Effector memory CD8-positive, alpha-beta T cell (primary cell): ENCODE measurements at regions not wholly inside any gene's neighbourhood (a gene's known extent, or its start where the extent isn't known, plus 50 kb on each side); places are given as distances from the start of the nearest gene placed in this dataset.

ENCODE experiments used
- ATAC-seq: fragments of 150-1000 bp; cut with Tn5 transposase; replicated peaks from 2 replicates; pipeline ENCODE4 v1.10.0; 2021; ENCODE audit warnings: mild to moderate bottlenecking, moderate library complexity
- DNase-seq, 3 experiments: peaks; one replicate each; pipeline ENCODE4 v3.0.0; 2021
- H3K27ac Mint-ChIP-seq, 2 donors: one replicate each; pipeline ENCODE4 v1.8.0; 2022; ENCODE audit warnings: mild to moderate bottlenecking in 2 of 2, mixed read lengths in 2 of 2, moderate library complexity in 2 of 2
- H3K27me3 Mint-ChIP-seq, 2 donors: one replicate each; pipeline ENCODE4 v1.8.0; 2022; ENCODE audit warnings: mixed read lengths in 2 of 2
- H3K36me3 Mint-ChIP-seq: one replicate; pipeline ENCODE4 v1.8.0; 2022; ENCODE audit warnings: mild to moderate bottlenecking, moderate library complexity, mixed read lengths; ENCODE audit not compliant: insufficient read depth
- H3K4me1 Mint-ChIP-seq, 2 donors: one replicate each; pipeline ENCODE4 v1.8.0; 2022; ENCODE audit warnings: low read depth in 2 of 2, mixed read lengths in 2 of 2
- H3K4me3 Mint-ChIP-seq, 2 donors: one replicate each; pipeline ENCODE4 v1.8.0; 2022; ENCODE audit warnings: mild to moderate bottlenecking in 2 of 2, mixed read lengths in 2 of 2, moderate library complexity in 2 of 2
- H3K9me3 Mint-ChIP-seq, 2 donors: one replicate each; pipeline ENCODE4 v1.8.0; 2022; ENCODE audit warnings: mixed read lengths in 2 of 2

DNA sequence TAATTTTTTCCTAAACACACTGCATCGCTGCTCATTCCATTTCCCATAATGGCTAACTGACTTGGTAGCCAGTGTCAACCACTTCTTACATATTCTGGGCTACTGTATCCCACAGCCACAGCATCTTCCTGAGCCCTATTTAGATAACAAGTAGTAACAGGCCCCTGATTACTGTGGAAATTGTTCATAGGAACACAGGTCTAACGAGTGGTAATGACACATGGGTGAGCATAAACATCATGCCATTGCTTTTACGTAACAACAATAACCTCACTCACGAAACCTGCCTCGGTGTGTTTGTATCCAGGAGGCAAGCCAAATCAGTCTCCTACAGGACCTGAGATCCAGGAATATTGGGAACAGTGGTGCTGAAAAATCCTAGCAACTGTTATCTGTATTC is 438.6 kb downstream of the KLF5 start:
- peaks cover 0 to 5% of the 10 kb centered on the region in 2 donors for H3K27me3 Mint-ChIP-seq
- no peak overlapping the region for H3K4me3 Mint-ChIP-seq
- H3K4me1 Mint-ChIP-seq, result no peaks in the 10 kb centered on the region
- H3K9me3 Mint-ChIP-seq, result no peaks in the 10 kb centered on the region
- no peak overlapping the region for H3K27ac Mint-ChIP-seq
- no peak for ATAC-seq
- DNase-seq, result no peak
- no peaks in the 10 kb centered on the region for H3K36me3 Mint-ChIP-seq

DNA sequence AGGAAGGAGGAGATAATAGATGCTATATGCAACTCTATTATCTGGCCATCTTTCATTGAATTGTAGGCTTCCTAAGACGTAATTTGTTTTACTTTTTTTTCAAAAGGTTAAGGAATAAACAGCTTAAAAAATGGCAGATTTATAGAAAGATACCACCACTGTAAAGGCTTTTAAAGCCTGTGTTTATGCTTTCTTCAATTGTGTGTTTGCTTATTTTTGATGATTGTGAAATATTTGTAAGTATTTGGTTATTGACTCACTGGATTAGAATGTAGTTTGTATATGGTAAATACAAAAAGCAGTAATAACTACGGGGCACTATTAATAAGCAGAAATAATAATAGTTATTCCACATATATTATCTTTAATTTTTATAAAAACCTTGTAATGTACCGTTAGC is 437.9 kb downstream of the KLF5 start:
- Mint-ChIP-seq H3K27ac (no peak overlapping the region), H3K4me3 (no peak overlapping the region), H3K27me3 (peaks cover 0 to 5% of the 10 kb centered on the region in 2 donors), H3K36me3 (no peaks in the 10 kb centered on the region), H3K9me3 (no peaks in the 10 kb centered on the region), H3K4me1 (no peaks in the 10 kb centered on the region)
- ATAC-seq, result no peak
- no peak for DNase-seq

DNA sequence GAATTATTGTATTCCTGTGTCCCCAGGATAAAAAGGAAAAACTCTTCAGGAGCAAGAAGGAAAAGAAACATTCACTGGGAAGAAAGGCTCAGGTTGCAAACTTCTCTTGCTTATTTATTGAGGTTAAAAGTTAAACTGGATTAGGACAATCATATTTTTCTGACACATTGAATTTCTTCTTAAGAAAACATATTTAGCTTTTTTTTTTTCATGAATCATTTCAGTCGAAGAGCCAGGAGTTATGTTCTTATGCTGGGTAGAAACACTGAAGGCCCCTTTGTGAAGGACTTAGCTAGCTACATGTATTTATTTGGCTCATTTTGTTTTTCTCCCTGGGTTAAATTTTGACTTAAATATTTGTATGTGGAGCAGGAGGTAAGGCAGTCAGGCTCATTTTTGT is 434.0 kb downstream of the KLF5 start:
- no peaks in the 10 kb centered on the region for H3K36me3 Mint-ChIP-seq
- no peak overlapping the region for H3K27ac Mint-ChIP-seq
- no peaks in the 10 kb centered on the region for H3K4me1 Mint-ChIP-seq
- no peaks in the 10 kb centered on the region for H3K9me3 Mint-ChIP-seq
- H3K27me3 Mint-ChIP-seq, result no peaks in the 10 kb centered on the region
- ATAC-seq (no peak), DNase-seq (no peak)
- no peak overlapping the region for H3K4me3 Mint-ChIP-seq

DNA sequence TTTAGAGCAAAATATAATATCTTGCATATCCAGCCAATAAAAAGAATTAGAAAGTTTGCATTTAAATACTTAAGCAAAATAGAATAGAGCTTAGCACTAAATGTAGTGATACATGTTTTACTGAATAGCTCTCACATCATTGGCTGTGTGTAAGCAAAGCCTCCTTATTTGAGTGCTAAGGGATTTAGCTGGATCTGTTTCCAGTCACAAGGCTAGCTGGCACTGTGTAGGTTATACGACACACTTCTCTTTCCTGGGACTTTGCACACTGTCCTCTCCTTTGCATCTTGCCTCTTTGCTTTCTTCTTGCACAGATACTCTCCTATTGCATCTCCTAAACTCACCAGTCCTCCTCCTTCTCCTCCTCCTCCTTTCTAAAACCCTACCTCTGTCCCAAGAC is 423.8 kb downstream of the KLF5 start:
- H3K4me3 Mint-ChIP-seq, result no peak overlapping the region
- no peaks in the 10 kb centered on the region for H3K9me3 Mint-ChIP-seq
- H3K27me3 Mint-ChIP-seq, result peaks cover 0 to 12% of the 10 kb centered on the region in 2 donors
- DNase-seq (no peak), ATAC-seq (no peak)
- no peaks in the 10 kb centered on the region for H3K36me3 Mint-ChIP-seq
- H3K27ac Mint-ChIP-seq, result no peak overlapping the region
- H3K4me1 Mint-ChIP-seq, result no peaks in the 10 kb centered on the region

DNA sequence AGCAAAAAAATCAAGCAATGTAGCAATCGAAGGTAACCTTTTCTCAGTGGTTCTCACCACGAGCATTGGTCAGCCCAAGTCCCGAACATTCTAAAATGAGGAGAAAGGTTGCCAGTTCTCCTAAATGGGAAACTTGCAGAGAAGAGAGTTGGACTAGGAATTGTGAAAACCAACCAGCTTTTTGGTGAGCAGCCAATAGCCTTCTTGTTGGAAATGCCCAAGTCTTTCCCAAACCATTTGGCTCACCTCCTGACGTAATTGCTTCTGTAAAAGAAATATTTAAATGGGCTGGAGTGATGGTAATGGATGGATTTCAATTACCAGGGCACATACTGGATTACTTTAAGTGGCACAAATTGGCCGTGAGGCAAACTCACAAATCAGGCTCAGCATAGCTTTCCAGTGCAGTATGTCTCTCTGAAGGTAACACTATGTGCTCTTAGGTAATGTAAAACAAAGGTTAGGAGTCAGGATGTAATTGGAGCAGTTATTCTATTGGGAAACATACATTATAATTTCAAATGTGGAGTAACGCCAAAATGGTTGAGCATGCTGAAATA is 423.2 kb downstream of the KLF5 start:
- H3K36me3 Mint-ChIP-seq, result no peaks in the 10 kb centered on the region
- H3K4me1 Mint-ChIP-seq, result no peaks in the 10 kb centered on the region
- DNase-seq (no peak), ATAC-seq (no peak)
- peaks cover 0 to 16% of the 10 kb centered on the region in 2 donors for H3K27me3 Mint-ChIP-seq
- H3K9me3 Mint-ChIP-seq, result no peaks in the 10 kb centered on the region
- no peak overlapping the region for H3K4me3 Mint-ChIP-seq
- H3K27ac Mint-ChIP-seq, result no peak overlapping the region

DNA sequence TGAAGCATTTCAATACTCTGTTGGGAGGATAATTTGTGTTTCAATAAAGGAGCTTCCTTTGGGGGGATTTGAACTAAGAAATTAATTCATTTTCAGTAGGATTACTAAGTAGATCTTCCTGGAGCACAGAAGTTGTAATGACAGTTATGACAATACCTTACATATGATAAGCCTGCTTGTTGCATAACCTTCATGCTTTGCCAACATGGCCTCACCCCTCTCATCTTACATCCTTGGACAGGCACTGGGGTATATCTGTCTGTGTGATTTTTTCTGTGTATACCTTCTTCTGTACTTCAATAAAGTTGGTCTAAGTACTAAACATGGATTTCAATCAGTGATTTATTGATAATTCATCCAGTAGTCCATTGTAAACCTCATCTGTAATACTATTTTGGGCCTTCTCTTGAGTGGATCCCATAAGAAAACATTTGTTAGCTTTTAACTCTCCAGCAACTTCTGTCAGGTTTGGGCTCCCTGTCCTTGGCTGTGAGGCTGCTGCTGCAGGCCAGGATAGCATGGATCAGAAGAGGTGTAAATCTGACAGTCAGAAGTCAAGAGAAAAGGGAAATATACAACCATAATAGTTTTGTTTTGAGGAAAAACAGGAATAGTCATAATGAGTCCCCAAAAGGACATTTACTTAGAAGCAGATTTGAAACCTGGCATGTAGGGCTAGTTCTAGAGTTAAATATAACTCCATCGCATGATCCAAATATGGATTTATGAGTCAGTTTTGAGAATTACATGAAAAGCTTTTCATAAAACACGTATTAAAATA is 422.2 kb downstream of the KLF5 start:
- no peak for DNase-seq
- Mint-ChIP-seq H3K4me1 (no peaks in the 10 kb centered on the region), H3K27ac (no peak overlapping the region), H3K9me3 (no peaks in the 10 kb centered on the region), H3K27me3 (peaks cover 0 to 17% of the 10 kb centered on the region in 2 donors), H3K36me3 (no peaks in the 10 kb centered on the region), H3K4me3 (no peak overlapping the region)
- no peak for ATAC-seq

DNA sequence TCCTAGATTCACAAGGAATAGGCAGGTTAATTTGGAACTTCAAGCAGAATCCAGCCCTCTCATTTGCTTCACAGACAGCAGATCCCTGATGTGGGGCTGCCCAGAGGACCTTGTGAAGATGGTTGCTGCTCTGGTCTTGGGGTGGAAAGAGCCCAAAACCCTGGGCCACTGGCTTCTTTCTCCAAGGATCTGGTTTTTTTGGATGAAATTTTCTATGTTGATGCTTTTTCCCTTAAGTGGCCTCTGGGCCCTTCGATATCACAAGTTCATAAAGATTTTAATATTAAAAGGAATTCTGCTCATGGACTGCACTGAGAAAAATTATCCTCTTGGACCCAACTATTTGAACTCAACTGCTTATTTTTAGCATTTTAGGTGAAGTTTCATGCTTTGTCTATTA is 421.1 kb downstream of the KLF5 start:
- Mint-ChIP-seq H3K4me3 (no peak overlapping the region), H3K27ac (no peak overlapping the region), H3K36me3 (no peaks in the 10 kb centered on the region), H3K9me3 (no peaks in the 10 kb centered on the region), H3K4me1 (no peaks in the 10 kb centered on the region), H3K27me3 (peaks cover 0 to 17% of the 10 kb centered on the region in 2 donors)
- ATAC-seq (no peak), DNase-seq (no peak)

DNA sequence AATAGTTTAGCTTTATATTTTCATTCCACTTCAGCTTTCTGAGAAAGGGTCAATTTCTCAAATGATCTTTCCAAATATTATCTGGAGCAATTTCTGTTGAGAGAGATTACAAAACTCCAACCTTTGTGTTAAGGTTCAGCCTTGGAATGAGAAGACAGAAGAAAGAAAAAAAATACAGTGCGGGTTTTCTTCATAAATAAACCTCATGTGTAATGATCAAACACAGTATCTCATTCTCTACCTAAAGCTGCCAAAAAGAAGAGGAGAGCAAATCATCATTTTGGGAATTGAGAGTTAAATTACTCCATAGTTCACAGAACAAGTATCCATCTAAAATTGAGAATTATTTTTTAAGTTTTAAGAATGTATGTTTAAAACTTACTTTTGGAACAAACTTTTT is 420.5 kb downstream of the KLF5 start:
- H3K4me1 Mint-ChIP-seq, result no peaks in the 10 kb centered on the region
- H3K27ac Mint-ChIP-seq, result no peak overlapping the region
- H3K36me3 Mint-ChIP-seq, result no peaks in the 10 kb centered on the region
- no peaks in the 10 kb centered on the region for H3K9me3 Mint-ChIP-seq
- no peak overlapping the region for H3K4me3 Mint-ChIP-seq
- DNase-seq, result no peak
- H3K27me3 Mint-ChIP-seq, result peaks cover 0 to 17% of the 10 kb centered on the region in 2 donors
- no peak for ATAC-seq

DNA sequence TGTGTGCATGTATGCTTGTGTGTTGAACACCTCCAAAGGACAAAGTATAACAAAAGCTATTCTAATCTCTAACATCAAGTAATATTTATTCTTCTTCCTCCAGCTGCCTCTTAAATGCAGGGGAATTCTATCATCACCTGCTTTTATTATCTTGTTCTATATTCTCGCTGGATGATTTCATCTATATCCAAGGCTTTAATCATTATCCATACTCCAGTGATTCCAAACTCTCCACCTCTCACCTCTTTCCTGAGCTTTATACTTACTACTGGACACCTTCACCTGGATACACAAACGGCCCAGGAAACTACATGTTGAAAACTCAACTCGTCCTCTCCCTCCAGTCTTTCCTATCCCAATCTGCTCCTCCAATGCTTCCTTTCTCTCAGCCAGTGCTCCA is 418.6 kb downstream of the KLF5 start:
- Mint-ChIP-seq H3K27ac (no peak overlapping the region), H3K36me3 (no peaks in the 10 kb centered on the region), H3K4me1 (no peaks in the 10 kb centered on the region), H3K27me3 (peaks cover 0 to 17% of the 10 kb centered on the region in 2 donors), H3K4me3 (no peak overlapping the region), H3K9me3 (no peaks in the 10 kb centered on the region)
- no peak for ATAC-seq
- no peak for DNase-seq

DNA sequence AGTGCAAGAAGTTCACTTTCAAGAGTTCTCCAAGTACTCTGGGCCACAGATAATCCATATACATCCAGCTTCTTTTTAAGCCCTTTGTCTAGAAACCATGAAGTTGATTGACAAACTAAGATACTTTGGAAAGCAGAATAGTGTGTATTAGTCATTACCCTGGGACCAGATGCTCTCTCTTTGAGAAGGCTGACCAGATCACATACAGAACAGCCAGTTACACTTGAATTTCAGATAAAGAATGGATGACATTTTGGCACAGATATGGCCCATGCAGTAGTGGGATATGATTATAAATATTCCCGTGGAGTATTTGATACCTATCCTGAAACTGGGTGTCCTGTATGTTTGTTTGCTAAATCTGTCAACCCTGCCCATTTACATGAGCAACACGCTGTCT is 414.2 kb downstream of the KLF5 start:
- peaks cover 8 to 10% of the 10 kb centered on the region in 2 donors for H3K27me3 Mint-ChIP-seq
- H3K27ac Mint-ChIP-seq, result no peak overlapping the region
- H3K4me1 Mint-ChIP-seq, result no peaks in the 10 kb centered on the region
- H3K4me3 Mint-ChIP-seq, result no peak overlapping the region
- no peak for DNase-seq
- no peaks in the 10 kb centered on the region for H3K9me3 Mint-ChIP-seq
- no peak for ATAC-seq
- H3K36me3 Mint-ChIP-seq, result no peaks in the 10 kb centered on the region

DNA sequence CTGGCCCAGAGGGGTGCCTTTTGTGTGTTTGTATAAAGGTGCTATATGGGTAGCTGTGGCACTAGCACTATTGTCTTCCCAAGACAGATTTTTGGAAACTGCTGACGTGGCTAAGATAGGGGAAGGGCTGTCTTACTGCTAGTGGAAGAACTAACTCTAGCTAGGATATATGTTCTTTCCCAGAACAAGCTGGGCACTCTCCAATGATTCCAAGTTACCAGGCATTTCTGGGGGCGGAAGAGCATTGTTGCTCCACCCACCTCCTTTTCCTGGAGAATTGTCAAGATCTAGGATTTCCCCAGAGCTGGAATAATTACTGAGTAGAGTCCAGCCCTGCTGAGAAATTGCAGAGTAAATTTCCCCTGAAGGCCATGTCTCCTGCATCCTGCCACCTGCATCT is 408.3 kb downstream of the KLF5 start:
- H3K9me3 Mint-ChIP-seq, result no peaks in the 10 kb centered on the region
- H3K4me1 Mint-ChIP-seq, result no peaks in the 10 kb centered on the region
- DNase-seq, result no peak
- H3K4me3 Mint-ChIP-seq, result no peak overlapping the region
- no peak for ATAC-seq
- no peak overlapping the region for H3K27ac Mint-ChIP-seq
- H3K36me3 Mint-ChIP-seq, result no peaks in the 10 kb centered on the region
- H3K27me3 Mint-ChIP-seq, result peaks cover 0 to 8% of the 10 kb centered on the region in 2 donors

DNA sequence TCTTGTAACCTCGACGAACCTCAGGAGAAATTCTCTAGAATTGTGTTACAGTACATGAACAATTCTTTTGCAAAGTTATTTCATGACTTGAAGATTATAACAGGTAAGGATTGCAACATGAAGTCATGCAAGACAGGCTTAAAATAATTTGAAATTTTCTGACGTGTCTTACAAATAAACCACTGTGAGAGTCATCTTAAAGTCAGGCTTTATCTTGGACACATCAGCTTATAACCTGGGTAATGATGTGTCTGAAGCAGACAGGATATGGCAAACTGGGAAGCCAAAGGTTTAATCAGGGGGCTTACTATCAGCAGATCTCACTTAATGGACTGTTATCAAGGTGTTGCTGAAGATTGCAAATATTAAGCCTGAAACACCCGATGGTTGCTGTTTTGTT is 407.8 kb downstream of the KLF5 start:
- H3K4me1 Mint-ChIP-seq, result no peaks in the 10 kb centered on the region
- DNase-seq, result no peak
- H3K27ac Mint-ChIP-seq, result no peak overlapping the region
- no peaks in the 10 kb centered on the region for H3K9me3 Mint-ChIP-seq
- H3K4me3 Mint-ChIP-seq, result no peak overlapping the region
- H3K27me3 Mint-ChIP-seq, result peaks cover 0 to 8% of the 10 kb centered on the region in 2 donors
- H3K36me3 Mint-ChIP-seq, result no peaks in the 10 kb centered on the region
- no peak for ATAC-seq

DNA sequence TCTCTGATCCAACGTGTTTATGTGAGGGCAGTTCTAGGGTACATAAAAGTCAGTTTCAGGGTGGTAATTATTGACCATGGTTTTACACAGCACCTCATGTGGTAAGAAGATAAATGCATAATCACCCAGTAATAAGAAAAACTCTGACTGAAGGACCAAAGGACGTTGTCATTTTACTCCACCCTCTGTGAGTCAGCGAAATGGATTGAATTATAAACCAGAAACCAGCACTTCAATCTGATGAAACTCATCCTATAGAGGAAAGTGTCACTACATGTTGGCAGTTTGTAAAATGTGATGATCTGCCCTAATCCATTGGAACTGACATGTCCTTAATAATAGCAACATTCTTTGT is 406.8 kb downstream of the KLF5 start:
- DNase-seq (no peak), ATAC-seq (no peak)
- no peak overlapping the region for H3K27ac Mint-ChIP-seq
- H3K9me3 Mint-ChIP-seq, result no peaks in the 10 kb centered on the region
- H3K27me3 Mint-ChIP-seq, result peaks cover 4 to 12% of the 10 kb centered on the region in 2 donors
- H3K4me1 Mint-ChIP-seq, result no peaks in the 10 kb centered on the region
- H3K4me3 Mint-ChIP-seq, result no peak overlapping the region
- no peaks in the 10 kb centered on the region for H3K36me3 Mint-ChIP-seq

DNA sequence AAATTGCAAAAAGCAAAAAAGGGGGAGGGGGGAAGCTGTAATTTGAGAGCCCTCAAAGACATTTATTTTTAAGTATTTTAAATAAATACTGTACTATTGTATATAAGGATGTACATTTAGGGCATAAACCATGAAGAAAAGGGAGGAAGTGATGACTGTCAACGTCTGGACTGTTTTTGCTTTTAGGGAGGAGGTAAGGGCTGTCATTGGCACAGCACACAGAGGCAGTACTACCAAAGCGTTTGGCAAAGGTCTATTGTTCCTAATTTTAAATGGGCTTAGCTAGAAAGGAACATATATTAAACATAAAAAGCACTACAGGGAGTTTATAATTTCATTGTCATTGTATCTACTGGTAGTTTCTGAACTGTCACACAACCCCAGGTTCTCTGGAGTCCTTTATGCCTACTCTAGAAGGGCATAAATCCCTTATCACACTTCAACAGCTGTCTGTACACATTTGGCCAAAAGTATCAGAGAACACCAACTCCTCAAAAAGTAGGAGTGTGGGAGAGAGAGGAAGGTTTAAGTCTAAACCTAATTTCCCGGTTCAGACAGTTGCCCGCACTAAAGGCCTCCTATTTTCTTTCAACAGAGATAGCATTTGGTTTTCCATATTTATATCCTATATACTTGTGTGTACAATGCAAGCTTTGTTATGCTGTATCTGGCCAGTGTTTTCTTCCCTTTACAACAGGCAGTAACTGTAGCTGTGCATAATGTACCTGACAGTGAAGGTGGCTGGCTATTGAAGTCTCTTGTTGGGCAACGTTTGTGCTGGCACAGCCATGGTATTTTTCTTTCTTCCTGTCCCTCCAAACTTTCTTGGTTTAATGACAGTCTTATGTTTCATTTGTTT is 406.2 kb downstream of the KLF5 start:
- H3K36me3 Mint-ChIP-seq, result no peaks in the 10 kb centered on the region
- ATAC-seq (no peak), DNase-seq (no peak)
- no peaks in the 10 kb centered on the region for H3K4me1 Mint-ChIP-seq
- H3K27ac Mint-ChIP-seq, result no peak overlapping the region
- H3K27me3 Mint-ChIP-seq, result peaks cover 10 to 18% of the 10 kb centered on the region in 2 donors
- H3K9me3 Mint-ChIP-seq, result peaks cover 0 to 2% of the 10 kb centered on the region in 2 donors
- H3K4me3 Mint-ChIP-seq, result no peak overlapping the region
